GM12865 (cell line): ENCODE measurements at regions not wholly inside any gene's neighbourhood (a gene's known extent, or its start where the extent isn't known, plus 50 kb on each side); places are given as distances from the start of the nearest gene placed in this dataset.
A peak's percentile ranks its signal among the peaks of the same experiment; 100 is the strongest.

ENCODE experiments used
- DNase-seq: peaks from one replicate; pipeline ENCODE4 v3.0.0; 2010; ENCODE audit warnings: low read depth
- H3K4me3 ChIP-seq: 2 replicates; pipeline ENCODE4 v1.5.1; 2011; ENCODE audit warnings: mild to moderate bottlenecking, low read depth, low read length, control low read depth
- CTCF ChIP-seq: IDR thresholded peaks from 2 replicates; pipeline ENCODE4 v1.5.1; 2011; ENCODE audit warnings: low read length, control low read depth, low read depth, inconsistent platforms; ENCODE audit not compliant: insufficient read depth; ENCODE audit errors: missing control alignments

GRCh38 chr2:155381436-155381835 lies 682.9 kb downstream of the KCNJ3 start:
- TF ChIP-seq CTCF, result no peak
- no peak overlapping the region for H3K4me3 ChIP-seq
- DNase-seq, result no peak

GRCh38 chr2:155379494-155379893 lies 681.0 kb downstream of the KCNJ3 start:
- no peak for TF ChIP-seq CTCF
- DNase-seq, result no peak
- no peak overlapping the region for H3K4me3 ChIP-seq

- TF ChIP-seq CTCF, result no peak
- H3K4me3 ChIP-seq, result no peak overlapping the region
- DNase-seq, result no peak
Measured at GRCh38 chr2:155377931-155378444, 679.5 kb downstream of the KCNJ3 start.

- no peak overlapping the region for H3K4me3 ChIP-seq
- DNase-seq, result peak; percentile 11
- TF ChIP-seq CTCF, result peak; percentile 12
Measured at GRCh38 chr2:155377266-155377680, 678.8 kb downstream of the KCNJ3 start.

- DNase-seq, result no peak
- peak; percentile 2 for TF ChIP-seq CTCF
- no peak overlapping the region for H3K4me3 ChIP-seq
Measured at GRCh38 chr2:155372969-155373368, 674.5 kb downstream of the KCNJ3 start.

GRCh38 chr2:155368934-155369333 lies 670.4 kb downstream of the KCNJ3 start:
- TF ChIP-seq CTCF, result no peak
- no peak for DNase-seq
- H3K4me3 ChIP-seq, result no peak overlapping the region

GRCh38 chr2:155364766-155365165 lies 666.3 kb downstream of the KCNJ3 start:
- TF ChIP-seq CTCF, result no peak
- DNase-seq, result no peak
- H3K4me3 ChIP-seq, result no peak overlapping the region
